ENCODE measurements at regions not wholly inside any gene's neighbourhood (a gene's known extent, or its start where the extent isn't known, plus 50 kb on each side); places are given as distances from the start of the nearest gene placed in this dataset.

- TF ChIP-seq, protein P1, sequence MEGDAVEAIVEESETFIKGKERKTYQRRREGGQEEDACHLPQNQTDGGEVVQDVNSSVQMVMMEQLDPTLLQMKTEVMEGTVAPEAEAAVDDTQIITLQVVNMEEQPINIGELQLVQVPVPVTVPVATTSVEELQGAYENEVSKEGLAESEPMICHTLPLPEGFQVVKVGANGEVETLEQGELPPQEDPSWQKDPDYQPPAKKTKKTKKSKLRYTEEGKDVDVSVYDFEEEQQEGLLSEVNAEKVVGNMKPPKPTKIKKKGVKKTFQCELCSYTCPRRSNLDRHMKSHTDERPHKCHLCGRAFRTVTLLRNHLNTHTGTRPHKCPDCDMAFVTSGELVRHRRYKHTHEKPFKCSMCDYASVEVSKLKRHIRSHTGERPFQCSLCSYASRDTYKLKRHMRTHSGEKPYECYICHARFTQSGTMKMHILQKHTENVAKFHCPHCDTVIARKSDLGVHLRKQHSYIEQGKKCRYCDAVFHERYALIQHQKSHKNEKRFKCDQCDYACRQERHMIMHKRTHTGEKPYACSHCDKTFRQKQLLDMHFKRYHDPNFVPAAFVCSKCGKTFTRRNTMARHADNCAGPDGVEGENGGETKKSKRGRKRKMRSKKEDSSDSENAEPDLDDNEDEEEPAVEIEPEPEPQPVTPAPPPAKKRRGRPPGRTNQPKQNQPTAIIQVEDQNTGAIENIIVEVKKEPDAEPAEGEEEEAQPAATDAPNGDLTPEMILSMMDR (IDR thresholded peaks at IDR 0.05; ENCODE audit: low read depth, low read length, poor library complexity, severe bottlenecking), result no peak
- no peak for TF ChIP-seq EZH2phosphoT487 (IDR thresholded peaks at IDR 0.05; ENCODE audit: borderline replicate concordance, low read length)
These were observed 122.2 kb upstream of the IGF1R start for GRCh38 chr15:98526094-98526493.

Measured in DOHH2 (cell line).